ENCODE measurements at regions not wholly inside any gene's neighbourhood (a gene's known extent, or its start where the extent isn't known, plus 50 kb on each side); places are given as distances from the start of the nearest gene placed in this dataset.
A peak's percentile ranks its signal among the peaks of the same experiment; 100 is the strongest.

DNA sequence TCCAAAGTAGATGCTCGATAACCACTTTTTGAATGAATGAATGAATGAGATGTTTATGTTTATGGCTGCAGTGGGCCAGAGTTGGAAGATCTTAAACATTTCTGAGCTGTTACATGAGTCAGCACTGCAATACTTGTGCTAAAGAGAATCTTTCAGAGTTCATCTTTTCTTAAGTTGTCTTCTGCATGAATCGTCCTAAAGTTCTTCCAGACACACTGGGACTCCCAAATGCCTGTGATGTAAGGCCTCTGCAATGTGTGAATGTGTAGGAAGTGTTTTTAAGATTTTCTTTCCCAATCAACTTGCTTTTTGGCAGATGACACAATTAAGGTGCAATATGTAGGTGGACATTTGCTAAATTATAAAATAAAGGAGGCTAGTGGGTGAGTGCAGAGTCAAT, 50.3 kb upstream of the TRIM9 start:
- no peak for DNase-seq

DNA sequence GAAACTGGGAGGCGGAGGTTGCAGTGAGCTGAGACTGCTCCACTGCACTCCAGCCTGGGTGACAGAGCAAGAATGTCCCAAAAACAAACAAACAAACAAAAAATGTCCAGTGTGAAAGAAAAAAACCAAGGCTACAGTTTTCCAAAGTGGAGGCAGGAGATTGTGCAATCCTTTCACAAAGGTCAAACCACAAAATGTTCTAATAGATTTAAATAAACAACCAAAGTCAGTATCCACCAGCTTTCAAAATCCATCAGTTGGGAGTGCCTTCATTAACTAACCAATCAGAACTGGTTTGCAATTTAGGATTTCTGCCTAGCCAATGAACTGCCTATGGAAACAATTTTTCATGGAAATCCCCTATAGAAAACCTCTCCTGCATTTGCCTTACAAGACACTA, 52.3 kb upstream of the TRIM9 start:
- no peak for DNase-seq

GRCh38 chr14:51155326-51155725, 60.4 kb upstream of the TRIM9 start:
- DNase-seq = no peak

GRCh38 chr14:51157012-51157411, 62.1 kb upstream of the TRIM9 start:
- DNase-seq = peak; percentile 68 to 86

DNA sequence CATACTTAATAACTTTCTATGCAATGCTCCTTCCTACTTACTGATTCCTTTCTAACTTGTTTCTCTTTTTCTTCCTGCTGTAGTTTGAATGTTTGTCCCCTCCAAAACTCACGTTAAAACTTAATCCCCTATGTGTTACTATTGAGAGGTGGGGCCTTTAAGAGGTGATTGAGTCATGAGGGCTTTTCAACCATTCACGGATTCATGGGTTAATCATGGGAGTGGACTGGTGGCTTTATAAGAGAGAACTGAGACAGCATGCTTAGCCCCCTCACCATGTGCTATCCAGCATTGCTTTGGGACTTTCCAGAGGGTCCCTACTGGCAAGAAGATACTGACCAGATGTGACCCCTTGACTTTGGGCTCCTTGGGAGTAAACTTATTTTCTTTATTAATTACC, 66.0 kb upstream of the TRIM9 start:
- peak in 1 of 2 experiments; percentile 17 for DNase-seq

DNA sequence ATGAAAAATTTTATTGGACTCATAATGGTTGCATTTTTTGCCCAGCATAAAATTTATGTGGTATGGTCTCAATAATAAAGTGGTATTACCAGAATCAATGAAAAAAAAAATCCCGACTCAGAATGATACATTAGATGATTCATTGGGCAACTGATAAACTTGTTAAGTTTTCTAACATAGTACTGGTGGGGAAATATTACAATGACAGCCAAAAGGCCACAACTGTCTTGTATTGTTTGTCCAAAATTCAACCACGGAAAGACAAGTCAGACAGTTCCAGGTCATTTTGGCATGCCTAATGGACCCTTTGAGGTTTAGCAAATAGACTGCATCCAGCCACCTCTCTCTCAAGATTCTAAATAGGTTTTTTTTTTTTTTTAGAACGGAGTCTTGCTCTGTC, 70.5 kb upstream of the TRIM9 start:
- no peak for DNase-seq

DNA sequence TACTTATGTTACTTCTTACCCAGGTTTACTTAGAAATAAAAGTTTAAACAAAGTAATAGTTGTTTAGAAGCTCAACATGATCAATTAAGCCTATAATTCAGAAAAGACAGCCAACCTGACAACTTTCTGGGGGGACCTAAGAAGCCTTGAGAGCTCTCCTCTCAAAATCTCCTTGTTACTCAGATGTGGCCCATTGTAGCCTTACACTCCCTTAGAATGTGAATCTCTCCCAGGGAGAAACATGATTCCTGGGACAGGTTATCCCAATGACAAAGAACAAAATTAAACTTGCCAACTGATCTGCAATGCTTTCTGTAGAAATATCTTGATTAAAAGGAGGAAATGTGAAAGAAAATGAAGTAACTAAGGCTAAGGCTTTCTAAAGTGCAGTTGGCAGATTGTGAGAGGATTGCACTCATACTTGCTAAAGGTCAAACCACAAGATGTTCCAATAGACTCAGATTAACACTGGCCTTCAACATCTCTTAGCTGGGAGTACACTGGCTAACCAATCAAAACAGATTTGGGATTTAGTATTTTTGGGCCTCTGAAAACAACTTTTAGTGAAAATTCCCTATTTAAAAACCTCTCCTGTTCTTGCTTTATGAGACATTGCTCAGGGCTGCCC, 72.3 kb upstream of the TMX1 start:
- DNase-seq = peak in 1 of 2 experiments; percentile 58

DNA sequence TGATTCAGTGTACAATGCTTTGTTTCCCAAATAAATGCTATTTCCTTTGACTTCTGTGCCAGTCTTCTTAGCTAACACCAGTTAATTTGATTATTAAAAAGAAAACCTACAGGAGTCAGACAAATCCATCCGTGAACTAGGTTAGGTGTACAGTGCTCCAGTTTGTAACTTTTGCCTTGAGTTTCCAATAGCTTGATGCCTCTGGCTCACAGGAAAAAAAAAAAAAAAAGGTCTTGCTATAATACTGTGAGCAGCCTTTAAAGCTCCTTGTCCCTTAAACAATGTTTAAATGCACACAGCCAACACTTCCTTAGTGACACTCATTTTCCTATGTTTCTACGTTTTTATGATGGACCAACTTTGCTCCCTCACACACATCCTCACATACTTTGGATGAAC, 71.8 kb upstream of the TMX1 start:
- DNase-seq = no peak

- no peak for DNase-seq
These were observed 66.2 kb upstream of the TMX1 start for GRCh38 chr14:51173863-51174262.

DNA sequence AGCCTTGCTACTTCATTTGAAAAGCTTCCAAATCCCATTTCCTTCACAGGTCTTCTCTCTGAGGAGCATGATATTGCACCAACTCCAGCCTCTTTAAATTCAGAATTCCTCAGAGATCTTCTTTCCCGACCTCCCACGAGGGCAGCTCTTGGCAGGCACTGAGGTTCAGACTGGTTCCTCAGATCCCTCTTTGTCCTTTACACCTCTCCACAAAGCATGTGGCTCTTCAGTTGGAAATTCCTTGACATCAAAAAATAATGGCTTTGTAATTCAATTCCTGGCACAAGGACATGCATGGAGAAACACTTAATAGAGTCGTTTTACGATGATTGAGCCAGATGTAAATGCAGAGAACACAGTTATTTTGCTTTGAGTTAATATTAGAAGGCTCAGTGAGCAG, 63.2 kb upstream of the TMX1 start:
- DNase-seq = peak in 1 of 2 experiments; percentile 38

- DNase-seq = no peak
These were observed 59.5 kb upstream of the TMX1 start for GRCh38 chr14:51180577-51180976.

DNA sequence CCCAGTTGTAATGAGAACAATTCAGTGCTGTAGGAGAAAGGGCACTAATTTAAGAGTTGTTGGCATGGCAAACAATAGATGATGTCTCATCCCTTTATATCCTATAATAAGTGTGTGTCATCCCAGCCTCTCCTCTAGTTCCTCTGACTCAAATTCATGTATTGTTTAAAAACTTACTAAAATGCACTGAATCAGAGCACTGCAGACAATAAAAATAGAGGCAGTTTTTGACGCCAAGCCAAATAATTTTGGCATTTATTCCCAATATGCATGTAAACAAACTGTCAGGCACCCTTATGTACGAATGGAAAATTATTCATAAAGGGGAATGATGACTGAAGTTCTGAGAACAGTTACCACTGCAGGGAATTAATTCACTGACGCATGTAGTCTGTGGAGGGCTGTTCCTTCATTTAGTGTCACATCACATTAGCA, 57.9 kb upstream of the TMX1 start:
- DNase-seq = no peak

GRCh38 chr14:51185180-51185579, 54.9 kb upstream of the TMX1 start:
- no peak for DNase-seq

GRCh38 chr14:51185754-51186153, 54.3 kb upstream of the TMX1 start:
- no peak for DNase-seq

DNA sequence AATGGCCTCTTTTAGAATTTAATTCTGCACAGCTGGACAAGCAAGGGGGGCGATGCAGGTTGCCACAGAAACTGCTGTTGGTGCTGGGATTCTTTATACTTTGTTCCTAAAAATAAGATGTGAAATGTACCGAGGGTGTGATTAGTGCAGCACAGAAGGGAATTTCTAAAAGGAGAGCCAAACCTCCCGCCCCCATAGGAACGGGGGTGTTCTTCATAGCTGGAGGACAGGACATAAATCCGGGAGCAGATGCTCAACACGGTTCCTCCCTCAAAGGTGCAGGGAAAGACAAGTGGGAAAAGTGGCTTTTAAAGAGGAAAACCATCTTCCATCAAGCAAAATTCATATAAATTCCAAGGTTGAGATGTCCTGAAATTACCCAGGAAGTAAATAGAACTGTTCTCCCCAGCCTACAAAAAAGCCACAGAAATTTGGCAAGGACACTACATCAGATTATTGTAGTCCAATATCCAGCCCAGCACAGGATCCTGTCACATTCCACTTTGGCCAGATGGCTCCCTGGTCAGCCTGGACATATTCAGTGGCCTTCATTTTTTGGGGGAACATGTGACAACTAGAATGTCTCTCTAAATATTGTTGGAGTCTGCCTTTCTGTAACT, 51.4 kb upstream of the TMX1 start:
- DNase-seq = peak in 1 of 2 experiments; percentile 24

GRCh38 chr14:51189600-51190376, 50.3 kb upstream of the TMX1 start:
- DNase-seq = no peak

All from NCI-H524 (cell line).